MM.1S (cell line): ENCODE measurements at regions not wholly inside any gene's neighbourhood (a gene's known extent, or its start where the extent isn't known, plus 50 kb on each side); places are given as distances from the start of the nearest gene placed in this dataset.

ENCODE experiments used
- CTCF ChIP-seq: fragments of 300-600 bp; sonication (generic); IDR thresholded peaks from 2 replicates; pipeline ENCODE4 v1.5.1; 2016; ENCODE audit warnings: antibody characterized with exemption, low read length, mixed read lengths
- EZH2 ChIP-seq: fragments of 300-600 bp; sonication (generic); optimal IDR thresholded peaks from 2 replicates; pipeline ENCODE3; 2017; ENCODE audit warnings: low read depth, mild to moderate bottlenecking, antibody characterized with exemption, low read length, mixed read lengths

GRCh38 chr7:119957335-119957734, 315.6 kb upstream of the KCND2 start:
- no peak for TF ChIP-seq CTCF
- TF ChIP-seq EZH2, result no peak
